Pancreas (tissue), 10 donors: ENCODE measurements at regions not wholly inside any gene's neighbourhood (a gene's known extent, or its start where the extent isn't known, plus 50 kb on each side); places are given as distances from the start of the nearest gene placed in this dataset.

Experiments
- ATAC-seq, 4 donors: fragments of 200-7000 bp; cut with Tn5 transposase; one replicate each; pipeline versions ENCODE4 v1.8.0 to v1.9.1; 2020; ENCODE audit warnings: mild to moderate bottlenecking in 4 of 4, moderate library complexity in 4 of 4
- DNase-seq, 6 donors: peaks; one replicate each; pipeline ENCODE4 v3.0.0-alpha.2; 2020
- FAIRE-seq: peaks from 2 replicates; lab custom pipeline; 2012; peaks lifted over from hg19 to GRCh38; lab: Jason Lieb, UNC
- H3K27ac ChIP-seq, 4 donors: fragments of 200-600 bp; sonication (generic); 1 replicate in 3 of 4; 2 replicates in 1 of 4; pipeline versions ENCODE4 v1.5.0 to v1.8.0; 2020
- H3K27me3 ChIP-seq, 4 donors: fragments of 200-600 bp; one replicate each; pipeline ENCODE4 v1.8.0; 2021
- H3K36me3 ChIP-seq, 3 donors: fragments of 200-600 bp; sonication (generic) in 1 of 3; one replicate each; pipeline versions ENCODE4 v1.5.0 to v1.8.0; 2020 to 2021
- H3K4me1 ChIP-seq, 3 donors: fragments of 200-600 bp; one replicate each; pipeline ENCODE4 v1.8.0; 2021
- H3K4me3 ChIP-seq, 4 donors: fragments of 200-600 bp; sonication (generic) in 2 of 4; one replicate each; pipeline versions ENCODE4 v1.5.0 to v1.8.0; 2020 to 2021
- H3K9me3 ChIP-seq, 4 donors: fragments of 200-600 bp; one replicate each; pipeline ENCODE4 v1.8.0; 2021
- WGBS, 2 donors: extraction: QIAGEN DNeasy Blood & Tissue Kit; methylation state at CpG; one replicate each; pipeline ENCODE4 v1.1.7; 2013; 5-methylcytosine and 5-hydroxymethylcytosine counted together
- intact Hi-C, 3 donors: fragments of 100-400 bp; cut with DNase I; formaldehyde crosslinking; loops; one replicate each; pipeline versions ENCODE4 v1.11.1 to v1.14.2; 2022
- TF ChIP-seq, protein P1 (sequence below), 4 donors: fragments of 200-600 bp; sonication (generic) in 3 of 4; IDR thresholded peaks; one replicate each; pipeline versions ENCODE4 v1.5.0 to v1.8.0; 2021; ENCODE audit warnings: antibody characterized with exemption in 4 of 4
- donor health status: healthy with polysubstance abuse.
- donor health status: DM: no; HTN: no; CAD: no; lungs with moderate emphysema.
- donor health status: DM: no; HTN: no; CAD: no.
- donor health status: control.
- donor health status: control.
- donor health status: Bipolar disorder and iron deficiency.
- donor health status: DM: yes; HTN: yes; CAD: no.
- donor health status: DM: no; HTN: no; CAD: no.
- donor health status: DM: no; HTN: no; CAD: no.
- donor health status: DM: yes; HTN: yes; CAD: no.

DNA sequence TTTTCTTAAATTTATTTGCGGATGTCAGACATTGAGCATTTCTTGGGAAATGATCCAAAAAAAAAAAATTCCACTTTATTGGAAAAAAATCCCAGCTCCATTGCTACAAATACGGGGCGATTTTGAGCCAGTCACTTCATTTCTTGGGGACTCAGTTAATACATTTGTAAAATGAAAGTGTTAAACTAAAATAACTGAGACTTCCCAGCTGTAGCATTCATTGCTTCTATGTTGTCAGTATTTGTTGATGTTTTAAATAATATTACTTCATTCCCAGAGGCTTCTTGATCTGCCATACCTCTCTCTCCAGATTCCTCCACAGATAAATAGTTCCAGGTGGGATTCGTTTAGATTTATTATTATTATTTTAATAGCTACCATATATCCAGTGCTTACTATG, 77.1 kb upstream of the HS3ST3A1 start:
- H3K9me3 ChIP-seq: no peaks in the 10 kb centered on the region
- H3K36me3 ChIP-seq: no peaks in the 10 kb centered on the region
- no peaks in the 10 kb centered on the region for H3K4me1 ChIP-seq
- ATAC-seq (no peak), FAIRE-seq (no peak), DNase-seq (no peak)
- intact Hi-C loops: no loop called here
- H3K27me3 ChIP-seq: no peaks in the 10 kb centered on the region
- TF ChIP-seq, protein P1, sequence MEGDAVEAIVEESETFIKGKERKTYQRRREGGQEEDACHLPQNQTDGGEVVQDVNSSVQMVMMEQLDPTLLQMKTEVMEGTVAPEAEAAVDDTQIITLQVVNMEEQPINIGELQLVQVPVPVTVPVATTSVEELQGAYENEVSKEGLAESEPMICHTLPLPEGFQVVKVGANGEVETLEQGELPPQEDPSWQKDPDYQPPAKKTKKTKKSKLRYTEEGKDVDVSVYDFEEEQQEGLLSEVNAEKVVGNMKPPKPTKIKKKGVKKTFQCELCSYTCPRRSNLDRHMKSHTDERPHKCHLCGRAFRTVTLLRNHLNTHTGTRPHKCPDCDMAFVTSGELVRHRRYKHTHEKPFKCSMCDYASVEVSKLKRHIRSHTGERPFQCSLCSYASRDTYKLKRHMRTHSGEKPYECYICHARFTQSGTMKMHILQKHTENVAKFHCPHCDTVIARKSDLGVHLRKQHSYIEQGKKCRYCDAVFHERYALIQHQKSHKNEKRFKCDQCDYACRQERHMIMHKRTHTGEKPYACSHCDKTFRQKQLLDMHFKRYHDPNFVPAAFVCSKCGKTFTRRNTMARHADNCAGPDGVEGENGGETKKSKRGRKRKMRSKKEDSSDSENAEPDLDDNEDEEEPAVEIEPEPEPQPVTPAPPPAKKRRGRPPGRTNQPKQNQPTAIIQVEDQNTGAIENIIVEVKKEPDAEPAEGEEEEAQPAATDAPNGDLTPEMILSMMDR (IDR thresholded peaks at IDR 0.05): no peak
- no peak overlapping the region for H3K4me3 ChIP-seq
- H3K27ac ChIP-seq: no peak overlapping the region
- 52 to 61% methylated on average over 4 of the region's 4 CpGs for WGBS, 2 donors

DNA sequence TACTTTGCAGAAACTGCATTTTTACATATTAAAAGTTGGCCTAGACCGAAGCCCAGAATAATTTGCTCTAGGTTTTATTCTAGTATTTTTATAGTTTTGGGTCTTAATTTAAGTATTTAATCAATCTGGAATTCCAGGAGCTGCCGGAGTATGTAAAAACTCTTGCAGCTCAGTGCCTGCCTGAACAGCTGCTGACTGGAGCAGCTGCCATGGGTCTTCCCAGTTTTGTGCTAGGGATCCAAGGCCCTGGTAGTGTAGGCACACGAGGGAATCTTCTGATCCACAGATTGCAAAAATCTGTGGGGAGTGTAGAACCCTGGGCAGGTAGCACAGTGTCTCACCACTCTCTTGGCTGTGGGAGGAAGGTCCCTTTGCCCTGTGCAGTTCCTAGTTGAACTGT, 87.0 kb upstream of the HS3ST3A1 start:
- Histone ChIP-seq H3K9me3 (no peaks in the 10 kb centered on the region), H3K4me3 (no peak overlapping the region), H3K36me3 (no peaks in the 10 kb centered on the region), H3K27me3 (peaks cover 0 to 5% (median 0%) of the 10 kb centered on the region in 4 donors), H3K27ac (no peak overlapping the region), H3K4me1 (no peaks in the 10 kb centered on the region)
- 66 to 76% methylated on average over 3 of the region's 3 CpGs for WGBS, 2 donors
- no peak for DNase-seq
- intact Hi-C loops: no loop called here
- TF ChIP-seq, protein P1 (IDR thresholded peaks at IDR 0.05): no peak
- ATAC-seq: no peak
- FAIRE-seq: no peak

DNA sequence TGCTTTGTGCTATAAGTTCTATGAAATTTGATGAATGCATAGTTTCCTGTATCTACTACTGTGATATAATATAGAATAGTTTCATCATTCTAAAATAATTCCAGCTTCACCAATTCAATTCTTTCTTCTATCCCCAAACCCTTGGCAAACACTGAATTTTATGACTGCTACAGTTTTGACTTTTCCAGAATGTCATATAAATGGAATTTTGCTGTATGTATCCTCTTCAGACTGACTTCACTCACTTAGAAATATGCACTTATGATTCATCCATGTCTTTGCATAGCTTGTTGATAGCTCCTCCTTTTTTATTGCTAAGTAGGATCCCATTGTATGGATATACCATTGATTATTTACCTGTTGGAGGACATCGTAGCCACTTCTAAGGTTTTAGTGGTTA, 89.1 kb upstream of the HS3ST3A1 start:
- WGBS, 2 donors: 85 to 93% methylated on average over 1 of the region's 1 CpG
- no peaks in the 10 kb centered on the region for H3K36me3 ChIP-seq
- no peak overlapping the region for H3K27ac ChIP-seq
- H3K27me3 ChIP-seq: no peaks in the 10 kb centered on the region
- no peak overlapping the region for H3K4me3 ChIP-seq
- TF ChIP-seq, protein P1 (IDR thresholded peaks at IDR 0.05): no peak
- no peak for ATAC-seq
- DNase-seq: no peak
- no peaks in the 10 kb centered on the region for H3K9me3 ChIP-seq
- FAIRE-seq: no peak
- H3K4me1 ChIP-seq: no peaks in the 10 kb centered on the region
- intact Hi-C loops: no loop called here

DNA sequence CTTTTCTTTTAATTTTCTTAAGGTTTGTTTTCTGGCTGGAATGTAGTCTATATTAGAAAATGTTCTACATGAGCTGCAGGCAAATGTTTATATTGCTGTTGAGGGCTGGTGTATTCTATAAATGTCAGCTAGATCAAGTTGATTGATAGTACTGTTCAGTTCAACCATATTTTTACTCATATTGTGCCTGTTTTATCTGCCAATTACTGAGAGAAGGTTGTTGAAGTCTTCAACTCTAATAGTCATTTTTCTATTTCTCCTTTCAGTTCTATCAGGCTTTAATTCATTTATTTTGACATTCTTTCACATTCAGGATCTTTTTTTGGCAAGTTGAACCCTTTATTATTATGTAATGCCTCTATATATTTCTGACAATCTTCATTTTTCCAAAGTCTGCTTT, 93.2 kb upstream of the HS3ST3A1 start:
- Histone ChIP-seq H3K4me1 (no peaks in the 10 kb centered on the region), H3K9me3 (no peaks in the 10 kb centered on the region), H3K27ac (no peak overlapping the region), H3K36me3 (no peaks in the 10 kb centered on the region), H3K4me3 (no peak overlapping the region), H3K27me3 (no peaks in the 10 kb centered on the region)
- ATAC-seq (no peak), FAIRE-seq (no peak), DNase-seq (no peak)
- TF ChIP-seq, protein P1 (IDR thresholded peaks at IDR 0.05): no peak
- intact Hi-C loops: no loop called here

DNA sequence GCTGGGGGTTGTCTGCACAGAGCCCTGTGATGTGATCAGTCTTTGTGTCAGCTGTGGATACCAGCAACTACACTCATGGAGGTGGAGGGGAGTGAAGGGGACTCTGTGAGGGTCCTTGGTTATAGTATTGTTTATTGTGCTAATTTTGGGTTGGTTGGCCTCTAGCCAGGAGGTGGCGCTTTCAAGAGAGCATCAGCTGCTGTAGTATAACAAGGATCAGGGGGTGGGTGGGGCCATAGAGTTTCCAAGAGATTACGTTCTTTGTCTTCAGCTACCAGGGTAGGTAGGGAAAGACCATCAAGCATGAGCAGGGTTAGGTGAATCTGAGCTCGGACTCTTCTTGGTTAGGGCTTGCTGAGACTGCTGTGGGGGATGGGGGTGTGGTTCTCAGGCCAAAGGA, 97.1 kb upstream of the HS3ST3A1 start:
- FAIRE-seq (no peak), ATAC-seq (no peak), DNase-seq (no peak)
- no peaks in the 10 kb centered on the region for H3K4me1 ChIP-seq
- no peaks in the 10 kb centered on the region for H3K36me3 ChIP-seq
- WGBS, 2 donors: 73 to 81% methylated on average over 3 of the region's 3 CpGs
- TF ChIP-seq, protein P1 (IDR thresholded peaks at IDR 0.05): no peak
- H3K9me3 ChIP-seq: no peaks in the 10 kb centered on the region
- no peak overlapping the region for H3K27ac ChIP-seq
- no peak overlapping the region for H3K4me3 ChIP-seq
- H3K27me3 ChIP-seq: no peaks in the 10 kb centered on the region
- intact Hi-C loops: no loop called here
